ENCODE measurements at regions not wholly inside any gene's neighbourhood (a gene's known extent, or its start where the extent isn't known, plus 50 kb on each side); places are given as distances from the start of the nearest gene placed in this dataset.

- TF ChIP-seq EZH2 (IDR thresholded peaks at IDR 0.05; ENCODE audit: low read length, unreplicated experiment) (no peak), CTCF (conservative IDR thresholded peaks at IDR 0.05; ENCODE audit: low read depth, low read length) (no peak), EZH2phosphoT487 (IDR thresholded peaks at IDR 0.05; ENCODE audit: borderline replicate concordance, low read length) (no peak)
These were observed 265.3 kb downstream of the GRIN2B start for GRCh38 chr12:13716119-13716518.
